ENCODE measurements at regions not wholly inside any gene's neighbourhood (a gene's known extent, or its start where the extent isn't known, plus 50 kb on each side); places are given as distances from the start of the nearest gene placed in this dataset.

DNA sequence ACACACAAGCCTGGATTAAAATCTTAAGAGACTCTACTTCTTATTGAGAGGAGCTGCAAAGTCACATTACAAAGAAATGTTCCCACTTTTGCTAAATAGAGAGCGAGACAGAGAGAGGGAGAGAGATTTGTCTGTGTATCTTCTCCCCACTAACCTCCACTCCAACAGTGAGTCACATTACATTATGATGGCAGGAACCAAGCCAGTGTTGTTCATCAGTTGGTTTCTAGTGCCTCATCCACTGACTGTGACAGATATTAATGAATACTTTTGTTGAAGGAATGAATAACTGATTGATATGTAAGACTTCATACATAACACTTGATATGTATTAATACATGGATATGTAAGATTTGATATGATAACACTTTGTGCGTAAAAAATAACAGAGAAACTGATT lies 258.2 kb upstream of the SORCS1 start:
- TF ChIP-seq, protein P1, sequence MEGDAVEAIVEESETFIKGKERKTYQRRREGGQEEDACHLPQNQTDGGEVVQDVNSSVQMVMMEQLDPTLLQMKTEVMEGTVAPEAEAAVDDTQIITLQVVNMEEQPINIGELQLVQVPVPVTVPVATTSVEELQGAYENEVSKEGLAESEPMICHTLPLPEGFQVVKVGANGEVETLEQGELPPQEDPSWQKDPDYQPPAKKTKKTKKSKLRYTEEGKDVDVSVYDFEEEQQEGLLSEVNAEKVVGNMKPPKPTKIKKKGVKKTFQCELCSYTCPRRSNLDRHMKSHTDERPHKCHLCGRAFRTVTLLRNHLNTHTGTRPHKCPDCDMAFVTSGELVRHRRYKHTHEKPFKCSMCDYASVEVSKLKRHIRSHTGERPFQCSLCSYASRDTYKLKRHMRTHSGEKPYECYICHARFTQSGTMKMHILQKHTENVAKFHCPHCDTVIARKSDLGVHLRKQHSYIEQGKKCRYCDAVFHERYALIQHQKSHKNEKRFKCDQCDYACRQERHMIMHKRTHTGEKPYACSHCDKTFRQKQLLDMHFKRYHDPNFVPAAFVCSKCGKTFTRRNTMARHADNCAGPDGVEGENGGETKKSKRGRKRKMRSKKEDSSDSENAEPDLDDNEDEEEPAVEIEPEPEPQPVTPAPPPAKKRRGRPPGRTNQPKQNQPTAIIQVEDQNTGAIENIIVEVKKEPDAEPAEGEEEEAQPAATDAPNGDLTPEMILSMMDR (conservative IDR thresholded peaks at IDR 0.05; ENCODE audit: low read length), result no peak
- TF ChIP-seq EZH2phosphoT487 (IDR thresholded peaks at IDR 0.05; ENCODE audit: borderline replicate concordance, low read depth, low read length), result no peak

Data from OCI-LY7 (cell line).